Left lung (tissue), 4 donors: ENCODE measurements at regions not wholly inside any gene's neighbourhood (a gene's known extent, or its start where the extent isn't known, plus 50 kb on each side); places are given as distances from the start of the nearest gene placed in this dataset.

Experiments used
- ATAC-seq: fragments of 200-7000 bp; cut with Tn5 transposase; one replicate; pipeline ENCODE4 v1.9.1; 2020; ENCODE audit warnings: moderate library complexity
- DNase-seq, 4 donors: peaks; one replicate each; pipeline ENCODE4 v3.0.0-alpha.2; 2013 to 2020
- H3K27ac ChIP-seq, 2 donors: fragments of 200-600 bp; sonication (generic) in 1 of 2; one replicate each; pipeline versions ENCODE4 v1.5.0 to v1.8.0; 2020 to 2021
- H3K27me3 ChIP-seq, 2 donors: fragments of 200-600 bp; sonication (generic) in 1 of 2; one replicate each; pipeline versions ENCODE4 v1.5.0 to v1.8.0; 2020 to 2021
- H3K36me3 ChIP-seq, 2 donors: fragments of 200-600 bp; sonication (generic) in 1 of 2; one replicate each; pipeline versions ENCODE4 v1.5.0 to v1.8.0; 2020 to 2021
- H3K4me1 ChIP-seq, 2 donors: fragments of 200-600 bp; one replicate each; pipeline ENCODE4 v1.8.0; 2021
- H3K4me3 ChIP-seq, 2 donors: fragments of 200-600 bp; sonication (generic) in 1 of 2; one replicate each; pipeline versions ENCODE4 v1.5.0 to v1.8.0; 2020 to 2021; ENCODE audit warnings: mild to moderate bottlenecking in 1 of 2
- H3K9me3 ChIP-seq, 2 donors: fragments of 200-600 bp; sonication (generic) in 1 of 2; one replicate each; pipeline versions ENCODE4 v1.5.0 to v1.8.0; 2020 to 2021
- CTCF ChIP-seq, 2 donors: fragments of 200-600 bp; sonication (generic) in 1 of 2; IDR thresholded peaks; one replicate each; pipeline versions ENCODE4 v1.5.0 to v1.8.0; 2021; ENCODE audit warnings: antibody characterized with exemption in 2 of 2
- intact Hi-C, 2 donors: fragments of 100-400 bp; cut with DNase I; formaldehyde crosslinking; loops; one replicate each; pipeline versions ENCODE4 v1.11.2 to v1.14.2; 2022
- donor health status: DM: no; HTN: yes; CAD: no.
- donor health status: DM: no; HTN: no; CAD: no.

DNA sequence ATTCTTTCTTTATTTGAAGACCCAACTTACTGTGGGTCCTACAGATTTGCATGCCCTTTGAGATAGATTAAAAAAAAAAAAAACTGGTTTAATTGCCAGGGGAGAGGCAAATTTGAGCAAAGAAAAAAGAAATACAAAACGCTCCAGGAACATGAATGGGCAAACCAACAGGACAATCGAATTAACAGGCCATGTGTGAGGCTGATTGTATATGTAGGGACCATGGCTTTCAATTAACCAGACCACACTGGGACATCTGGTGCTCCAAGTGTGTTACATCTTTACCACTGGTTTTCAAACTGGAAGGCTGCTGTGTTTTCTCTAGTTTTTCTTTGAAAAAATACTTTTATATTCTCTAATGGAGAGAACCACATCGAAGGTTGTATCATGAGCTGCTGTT lies 612.1 kb upstream of the SEMA6A start:
- no peak overlapping the region for H3K27ac ChIP-seq
- TF ChIP-seq CTCF (IDR thresholded peaks at IDR 0.05) = no peak
- intact Hi-C loops = no loop called here
- DNase-seq (no peak), ATAC-seq (no peak)
- peaks cover 0 to 3% of the 10 kb centered on the region in 2 donors for H3K9me3 ChIP-seq
- no peak overlapping the region for H3K4me3 ChIP-seq
- no peaks in the 10 kb centered on the region for H3K4me1 ChIP-seq
- H3K36me3 ChIP-seq = no peaks in the 10 kb centered on the region
- H3K27me3 ChIP-seq = no peaks in the 10 kb centered on the region

GRCh38 chr5:117183326-117183725 lies 608.7 kb upstream of the SEMA6A start:
- ATAC-seq (no peak), DNase-seq (no peak)
- Histone ChIP-seq H3K9me3 (peaks cover 0 to 8% of the 10 kb centered on the region in 2 donors), H3K4me1 (no peaks in the 10 kb centered on the region), H3K36me3 (no peaks in the 10 kb centered on the region), H3K27ac (no peak overlapping the region), H3K27me3 (no peaks in the 10 kb centered on the region), H3K4me3 (no peak overlapping the region)
- intact Hi-C loops = no loop called here
- TF ChIP-seq CTCF (IDR thresholded peaks at IDR 0.05) = no peak

- H3K27me3 ChIP-seq = no peaks in the 10 kb centered on the region
- no peaks in the 10 kb centered on the region for H3K36me3 ChIP-seq
- H3K9me3 ChIP-seq = peaks cover 0 to 8% of the 10 kb centered on the region in 2 donors
- no peak overlapping the region for H3K4me3 ChIP-seq
- intact Hi-C loops = no loop called here
- no peak for DNase-seq
- no peak for TF ChIP-seq CTCF (IDR thresholded peaks at IDR 0.05)
- no peak for ATAC-seq
- no peak overlapping the region for H3K27ac ChIP-seq
- H3K4me1 ChIP-seq = no peaks in the 10 kb centered on the region
These were observed 607.5 kb upstream of the SEMA6A start for GRCh38 chr5:117182104-117182503.

DNA sequence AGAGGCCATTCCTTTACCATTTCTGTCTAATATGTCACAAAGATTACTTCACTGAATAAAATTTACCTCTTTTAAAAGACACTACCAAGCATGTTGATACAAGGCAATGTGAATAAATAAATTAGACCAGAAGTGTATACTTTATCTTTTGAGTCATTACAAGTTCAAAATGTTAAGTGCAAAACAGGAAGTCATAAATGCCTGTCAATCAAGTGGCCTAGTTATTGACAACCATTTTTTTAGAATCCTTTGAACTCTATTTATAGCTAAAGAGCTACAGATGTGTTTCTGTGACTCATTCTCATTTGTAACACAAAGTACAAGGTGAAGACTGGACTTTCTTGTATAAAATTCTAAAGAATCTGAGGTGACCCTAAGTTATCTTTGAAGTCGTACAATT lies 602.7 kb upstream of the SEMA6A start:
- Histone ChIP-seq H3K36me3 (no peaks in the 10 kb centered on the region), H3K4me3 (no peak overlapping the region)
- intact Hi-C loops = no loop called here

DNA sequence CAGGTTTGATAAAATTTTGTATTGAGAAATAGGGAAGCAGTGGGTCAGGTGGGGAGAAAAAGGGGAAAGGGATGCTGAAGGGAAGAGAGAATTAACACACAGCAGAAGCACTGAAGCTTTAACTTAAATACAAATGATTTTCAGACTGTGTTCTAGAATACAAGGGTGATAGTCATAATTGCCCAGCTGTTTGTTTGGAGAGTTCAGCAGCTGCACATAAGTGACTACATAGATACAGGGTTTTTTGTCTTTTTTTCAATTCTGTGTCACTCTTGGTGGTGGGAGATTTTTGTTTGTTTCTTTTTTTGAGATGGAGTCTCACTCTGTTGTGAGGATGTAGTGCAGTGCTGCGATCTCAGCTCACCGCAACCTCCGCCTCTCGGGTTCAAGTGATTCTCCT lies 590.4 kb upstream of the SEMA6A start:
- Histone ChIP-seq H3K9me3 (no peaks in the 10 kb centered on the region), H3K27me3 (no peaks in the 10 kb centered on the region), H3K4me1 (no peaks in the 10 kb centered on the region), H3K27ac (no peak overlapping the region), H3K4me3 (no peak overlapping the region), H3K36me3 (no peaks in the 10 kb centered on the region)
- DNase-seq (no peak), ATAC-seq (no peak)
- intact Hi-C loops = no loop called here
- TF ChIP-seq CTCF (IDR thresholded peaks at IDR 0.05) = no peak

More for the DNA sequence above, 602.7 kb upstream of the SEMA6A start:
- ATAC-seq (no peak), DNase-seq (no peak)
- Histone ChIP-seq H3K4me1 (no peaks in the 10 kb centered on the region), H3K27me3 (no peaks in the 10 kb centered on the region), H3K9me3 (peaks cover 0 to 8% of the 10 kb centered on the region in 2 donors), H3K27ac (no peak overlapping the region)
- TF ChIP-seq CTCF (IDR thresholded peaks at IDR 0.05) = no peak
